H9 (cell line): ENCODE measurements at regions not wholly inside any gene's neighbourhood (a gene's known extent, or its start where the extent isn't known, plus 50 kb on each side); places are given as distances from the start of the nearest gene placed in this dataset.

Experiments used
- DNase-seq: peaks from one replicate; pipeline ENCODE4 v3.0.0-alpha.2; 2017
- H2AFZ ChIP-seq: one replicate; pipeline ENCODE4 v1.6.1; 2013; ENCODE audit warnings: mild to moderate bottlenecking, low read length, control low read depth, moderate library complexity
- H2AK5ac ChIP-seq: 2 replicates; pipeline ENCODE4 v1.6.1; 2013; ENCODE audit warnings: low read length, control low read depth, mixed read lengths; ENCODE audit not compliant: insufficient read length
- H2BK120ac ChIP-seq: one replicate; pipeline ENCODE4 v1.6.1; 2013; ENCODE audit warnings: low read depth, mild to moderate bottlenecking, low read length, control low read depth, inconsistent platforms; ENCODE audit not compliant: poor library complexity, severe bottlenecking
- H2BK12ac ChIP-seq: 2 replicates; pipeline ENCODE4 v1.6.1; 2013; ENCODE audit warnings: low read length, control low read depth, mixed read lengths, low read depth; ENCODE audit not compliant: insufficient read length
- H2BK15ac ChIP-seq: 2 replicates; pipeline ENCODE4 v1.6.1; 2013; ENCODE audit warnings: low read depth, low read length, control low read depth
- H2BK20ac ChIP-seq: one replicate; pipeline ENCODE4 v1.6.1; 2013; ENCODE audit warnings: low read depth, mild to moderate bottlenecking, low read length, control low read depth, inconsistent platforms; ENCODE audit not compliant: poor library complexity, severe bottlenecking
- H2BK5ac ChIP-seq: 2 replicates; pipeline ENCODE4 v1.6.1; 2013; ENCODE audit warnings: low read length, control low read depth, mixed read lengths; ENCODE audit not compliant: insufficient read length
- H3K14ac ChIP-seq: 2 replicates; pipeline ENCODE4 v1.6.1; 2013; ENCODE audit warnings: low read length, control low read depth; ENCODE audit not compliant: insufficient read depth
- H3K18ac ChIP-seq: 2 replicates; pipeline ENCODE4 v1.6.1; 2013; ENCODE audit warnings: low read depth, mild to moderate bottlenecking, mixed read lengths, low read length, control low read depth; ENCODE audit not compliant: insufficient read length
- H3K23ac ChIP-seq: 2 replicates; pipeline ENCODE4 v1.6.1; 2013; ENCODE audit warnings: low read length, control low read depth, mixed read lengths, low read depth; ENCODE audit not compliant: insufficient read length
- H3K23me2 ChIP-seq: 2 replicates; pipeline ENCODE4 v1.6.1; 2013; ENCODE audit warnings: low read depth, mild to moderate bottlenecking, mixed read lengths, low read length, control low read depth; ENCODE audit not compliant: insufficient read length, poor library complexity, severe bottlenecking
- H3K27ac ChIP-seq: 2 replicates; pipeline ENCODE4 v1.5.1; 2013; ENCODE audit warnings: low read length, control low read depth, mixed read lengths, low read depth; ENCODE audit not compliant: insufficient read length
- H3K27me3 ChIP-seq: 2 replicates; pipeline ENCODE4 v1.6.1; 2013; ENCODE audit warnings: low read length, control low read depth, inconsistent platforms; ENCODE audit not compliant: insufficient read depth
- H3K4ac ChIP-seq: 2 replicates; pipeline ENCODE4 v1.6.1; 2013; ENCODE audit warnings: low read depth, mild to moderate bottlenecking, control low read depth, inconsistent platforms, low read length, moderate library complexity
- H3K4me1 ChIP-seq: 2 replicates; pipeline ENCODE4 v1.6.1; 2013; ENCODE audit warnings: low read length, control low read depth, inconsistent platforms; ENCODE audit not compliant: insufficient read depth
- H3K4me2 ChIP-seq: 2 replicates; pipeline ENCODE4 v1.6.1; 2013; ENCODE audit warnings: low read length, control low read depth, mixed read lengths; ENCODE audit not compliant: insufficient read length, insufficient read depth
- H3K56ac ChIP-seq: 2 replicates; pipeline ENCODE4 v1.6.1; 2013; ENCODE audit warnings: low read depth, mild to moderate bottlenecking, mixed read lengths, low read length, control low read depth; ENCODE audit not compliant: insufficient read length
- H3K79me1 ChIP-seq: 2 replicates; pipeline ENCODE4 v1.6.1; 2013; ENCODE audit warnings: low read depth, mild to moderate bottlenecking, moderate library complexity, low read length, control low read depth, inconsistent platforms; ENCODE audit not compliant: insufficient read depth, poor library complexity, severe bottlenecking
- H3K79me2 ChIP-seq: 2 replicates; pipeline ENCODE4 v1.6.1; 2013; ENCODE audit warnings: low read length, control low read depth, inconsistent platforms; ENCODE audit not compliant: insufficient read depth
- H3K9ac ChIP-seq: 2 replicates; pipeline ENCODE4 v1.6.1; 2013; ENCODE audit warnings: low read length, control low read depth, mixed read lengths; ENCODE audit not compliant: insufficient read length; ENCODE audit errors: extremely low read depth
- H3K9me3 ChIP-seq: one replicate; pipeline ENCODE4 v1.6.1; 2013; ENCODE audit warnings: low read depth, low read length, inconsistent platforms; ENCODE audit not compliant: control insufficient read depth
- H3T11ph ChIP-seq: one replicate; pipeline ENCODE4 v1.6.1; 2013; ENCODE audit warnings: mild to moderate bottlenecking, low read length, control low read depth, inconsistent platforms
- H4K20me1 ChIP-seq: one replicate; pipeline ENCODE4 v1.6.1; 2013; ENCODE audit not compliant: control insufficient read depth, insufficient read length, insufficient read depth
- H4K5ac ChIP-seq: 2 replicates; pipeline ENCODE4 v1.6.1; 2013; ENCODE audit warnings: low read depth, mild to moderate bottlenecking, mixed read lengths, low read length, control low read depth; ENCODE audit not compliant: insufficient read length
- H4K8ac ChIP-seq: replicated peaks from 2 replicates; pipeline ENCODE4 v1.6.1; 2013; ENCODE audit warnings: low read length, control low read depth, mixed read lengths, low read depth; ENCODE audit not compliant: insufficient read length
- H4K91ac ChIP-seq: 2 replicates; pipeline ENCODE4 v1.6.1; 2013; ENCODE audit warnings: low read depth, mild to moderate bottlenecking, moderate library complexity, mixed read lengths, low read length, control low read depth; ENCODE audit not compliant: insufficient read length
- H3K27ac Mint-ChIP-seq, 3 experiments: 2 replicates in 2 of 3; 3 replicates in 1 of 3; pipeline ENCODE4 v1.8.0; 2020 to 2021; ENCODE audit warnings: mixed read lengths in 3 of 3, mild to moderate bottlenecking in 1 of 3, moderate library complexity in 1 of 3
- H3K27me3 Mint-ChIP-seq: 2 replicates; pipeline ENCODE4 v1.8.0; 2021; ENCODE audit warnings: low read depth, mild to moderate bottlenecking, moderate library complexity, mixed read lengths
- H3K36me3 Mint-ChIP-seq, 3 experiments: 2 replicates in 2 of 3; 3 replicates in 1 of 3; pipeline ENCODE4 v1.8.0; 2020 to 2021; ENCODE audit warnings: low read depth in 3 of 3, mixed read lengths in 3 of 3; ENCODE audit not compliant: insufficient read depth in 1 of 3
- H3K4me1 Mint-ChIP-seq, 2 experiments: 2 replicates each; pipeline ENCODE4 v1.8.0; 2020; ENCODE audit warnings: mixed read lengths in 2 of 2
- H3K4me3 Mint-ChIP-seq, 2 experiments: 2 replicates in 1 of 2; 3 replicates in 1 of 2; pipeline ENCODE4 v1.8.0; 2020 to 2021; ENCODE audit warnings: mild to moderate bottlenecking in 2 of 2, mixed read lengths in 2 of 2, moderate library complexity in 1 of 2
- H3K9me3 Mint-ChIP-seq, 2 experiments: 2 replicates in 1 of 2; 3 replicates in 1 of 2; pipeline ENCODE4 v1.8.0; 2020; ENCODE audit warnings: mild to moderate bottlenecking in 2 of 2, mixed read lengths in 2 of 2, moderate library complexity in 1 of 2
- CTCF ChIP-seq: fragments of 200-600 bp; sonication (generic); conservative IDR thresholded peaks from 3 replicates; pipeline ENCODE4 v1.8.0; 2021; ENCODE audit warnings: antibody characterized with exemption, mild to moderate bottlenecking
- WGBS: extraction: QIAGEN DNeasy Blood & Tissue Kit; methylation state at CpG from one replicate; pipeline ENCODE4 v1.1.7; 2013; ENCODE audit warnings: missing lambda C conversion rate, low lambda C conversion rate, mixed read lengths; ENCODE audit not compliant: insufficient read length; ENCODE audit errors: extremely low coverage; 5-methylcytosine and 5-hydroxymethylcytosine counted together

- H3K27ac Mint-ChIP-seq, result no peak overlapping the region; a peak in 1 of 7 replicates
Observed at GRCh38 chr12:131457028-131457310, 253.9 kb upstream of the SFSWAP start.

More at GRCh38 chr12:131457028-131457310, 253.9 kb upstream of the SFSWAP start:
- H3K14ac ChIP-seq, result no peak overlapping the region; the same call in 1 of the 2 replicates
- no peak overlapping the region for H2BK5ac ChIP-seq
- H3K56ac ChIP-seq, result no peak overlapping the region
- H3K79me1 ChIP-seq, result no peaks in the 10 kb centered on the region
- no peak overlapping the region for H4K8ac ChIP-seq
- H3K18ac ChIP-seq, result no peak overlapping the region
- no CpG with 5 or more reads among the region's 15 CpGs for WGBS
- Mint-ChIP-seq H3K4me1 (peaks cover 12 to 26% of the 10 kb centered on the region in 2 experiments), H3K9me3 (peaks cover 0 to 2% of the 10 kb centered on the region in 2 experiments; a peak in 2 of 5 replicates), H3K4me3 (no peak overlapping the region), H3K36me3 (no peaks in the 10 kb centered on the region), H3K27me3 (peaks cover 10% of the 10 kb centered on the region)
- no peak overlapping the region for H2AK5ac ChIP-seq
- H3K9ac ChIP-seq, result no peak overlapping the region
- H2BK120ac ChIP-seq, result no peak overlapping the region
- no peak overlapping the region for H2BK15ac ChIP-seq
- no peak for TF ChIP-seq CTCF
- H3K27me3 ChIP-seq, result no peaks in the 10 kb centered on the region
- H4K91ac ChIP-seq, result no peak overlapping the region
- H2AFZ ChIP-seq, result no peak overlapping the region
- no peaks in the 10 kb centered on the region for H4K20me1 ChIP-seq
- H3K9me3 ChIP-seq, result no peaks in the 10 kb centered on the region
- H3K4me2 ChIP-seq, result no peak overlapping the region
- H3K23ac ChIP-seq, result no peak overlapping the region
- no peak overlapping the region for H2BK20ac ChIP-seq
- DNase-seq, result no peak
- no peak overlapping the region for H2BK12ac ChIP-seq
- H3T11ph ChIP-seq, result no peak overlapping the region
- H3K79me2 ChIP-seq, result no peaks in the 10 kb centered on the region
- no peaks in the 10 kb centered on the region for H3K4me1 ChIP-seq
- H4K5ac ChIP-seq, result no peak overlapping the region
- H3K23me2 ChIP-seq, result no peaks in the 10 kb centered on the region
- H3K4ac ChIP-seq, result no peak overlapping the region
- no peak overlapping the region for H3K27ac ChIP-seq
